ENCODE measurements at regions not wholly inside any gene's neighbourhood (a gene's known extent, or its start where the extent isn't known, plus 50 kb on each side); places are given as distances from the start of the nearest gene placed in this dataset.

GRCh38 chr2:128416109-128416785 is 97.6 kb upstream of the HS6ST1 start:
- TF ChIP-seq CTCF (IDR thresholded peaks at IDR 0.05) (no peak), ETV6 (CRISPR knock-in tag; IDR thresholded peaks at IDR 0.05) (no peak), TEAD1 (CRISPR knock-in tag; IDR thresholded peaks at IDR 0.05) (no peak), ZNF425 (CRISPR knock-in tag; conservative IDR thresholded peaks at IDR 0.05) (no peak), NR3C1 (CRISPR knock-in tag; conservative IDR thresholded peaks at IDR 0.05; ENCODE audit: low read depth) (no peak), JUN (CRISPR knock-in tag; IDR thresholded peaks at IDR 0.05) (no peak), TP53 (CRISPR knock-in tag; IDR thresholded peaks at IDR 0.05) (no peak), GABPB1 (CRISPR knock-in tag; IDR thresholded peaks at IDR 0.05) (no peak), SOX15 (CRISPR knock-in tag; IDR thresholded peaks at IDR 0.05) (no peak), ZNF423 (CRISPR knock-in tag; IDR thresholded peaks at IDR 0.05) (no peak), ZNF317 (CRISPR knock-in tag; IDR thresholded peaks at IDR 0.05; ENCODE audit: borderline replicate concordance, low read depth) (no peak), KAT7 (CRISPR knock-in tag; IDR thresholded peaks at IDR 0.05; ENCODE audit: borderline replicate concordance) (no peak)
- TF ChIP-seq, protein P1, sequence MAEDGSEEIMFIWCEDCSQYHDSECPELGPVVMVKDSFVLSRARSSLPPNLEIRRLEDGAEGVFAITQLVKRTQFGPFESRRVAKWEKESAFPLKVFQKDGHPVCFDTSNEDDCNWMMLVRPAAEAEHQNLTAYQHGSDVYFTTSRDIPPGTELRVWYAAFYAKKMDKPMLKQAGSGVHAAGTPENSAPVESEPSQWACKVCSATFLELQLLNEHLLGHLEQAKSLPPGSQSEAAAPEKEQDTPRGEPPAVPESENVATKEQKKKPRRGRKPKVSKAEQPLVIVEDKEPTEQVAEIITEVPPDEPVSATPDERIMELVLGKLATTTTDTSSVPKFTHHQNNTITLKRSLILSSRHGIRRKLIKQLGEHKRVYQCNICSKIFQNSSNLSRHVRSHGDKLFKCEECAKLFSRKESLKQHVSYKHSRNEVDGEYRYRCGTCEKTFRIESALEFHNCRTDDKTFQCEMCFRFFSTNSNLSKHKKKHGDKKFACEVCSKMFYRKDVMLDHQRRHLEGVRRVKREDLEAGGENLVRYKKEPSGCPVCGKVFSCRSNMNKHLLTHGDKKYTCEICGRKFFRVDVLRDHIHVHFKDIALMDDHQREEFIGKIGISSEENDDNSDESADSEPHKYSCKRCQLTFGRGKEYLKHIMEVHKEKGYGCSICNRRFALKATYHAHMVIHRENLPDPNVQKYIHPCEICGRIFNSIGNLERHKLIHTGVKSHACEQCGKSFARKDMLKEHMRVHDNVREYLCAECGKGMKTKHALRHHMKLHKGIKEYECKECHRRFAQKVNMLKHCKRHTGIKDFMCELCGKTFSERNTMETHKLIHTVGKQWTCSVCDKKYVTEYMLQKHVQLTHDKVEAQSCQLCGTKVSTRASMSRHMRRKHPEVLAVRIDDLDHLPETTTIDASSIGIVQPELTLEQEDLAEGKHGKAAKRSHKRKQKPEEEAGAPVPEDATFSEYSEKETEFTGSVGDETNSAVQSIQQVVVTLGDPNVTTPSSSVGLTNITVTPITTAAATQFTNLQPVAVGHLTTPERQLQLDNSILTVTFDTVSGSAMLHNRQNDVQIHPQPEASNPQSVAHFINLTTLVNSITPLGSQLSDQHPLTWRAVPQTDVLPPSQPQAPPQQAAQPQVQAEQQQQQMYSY (CRISPR knock-in tag; IDR thresholded peaks at IDR 0.05) = no peak
